Left lobe of liver (tissue), 2 donors: ENCODE measurements at regions not wholly inside any gene's neighbourhood (a gene's known extent, or its start where the extent isn't known, plus 50 kb on each side); places are given as distances from the start of the nearest gene placed in this dataset.
A peak's percentile ranks its signal among the peaks of the same experiment; 100 is the strongest.
"Not testable (repeated sequence)": the region's sequence is repeated elsewhere in the genome, so short reads cannot be mapped to it uniquely, and the experiment has no call there.

Source experiments
- ATAC-seq: fragments of 200-7000 bp; cut with Tn5 transposase; one replicate; pipeline ENCODE4 v1.9.1; 2020; ENCODE audit warnings: mild to moderate bottlenecking, moderate library complexity
- DNase-seq: peaks from one replicate; pipeline ENCODE4 v3.0.0-alpha.2; 2020; ENCODE audit warnings: low spot score
- donor health status: DM: no; HTN: no; CAD: no; lungs with moderate emphysema.
- donor health status: DM: no; HTN: yes; CAD: no.

GRCh38 chr12:89875809-89876208 lies 167.2 kb upstream of the ATP2B1 start:
- ATAC-seq (no peak), DNase-seq (no peak)

GRCh38 chr12:89875225-89875624 lies 166.6 kb upstream of the ATP2B1 start:
- DNase-seq (no peak), ATAC-seq (no peak)

- DNase-seq (no peak), ATAC-seq (no peak)
These were observed 165.5 kb upstream of the ATP2B1 start for GRCh38 chr12:89874146-89874545.

GRCh38 chr12:89873745-89874144 lies 165.1 kb upstream of the ATP2B1 start:
- no peak for DNase-seq

GRCh38 chr12:89872922-89873630 lies 164.4 kb upstream of the ATP2B1 start:
- ATAC-seq = no peak
- no peak for DNase-seq

More at GRCh38 chr12:89873745-89874144, 165.1 kb upstream of the ATP2B1 start:
- no peak for ATAC-seq

GRCh38 chr12:89870413-89871184 lies 162.0 kb upstream of the ATP2B1 start:
- DNase-seq (no peak), ATAC-seq (no peak)

GRCh38 chr12:89867611-89868010 lies 159.0 kb upstream of the ATP2B1 start:
- ATAC-seq, DNase-seq: not testable (repeated sequence)

- ATAC-seq = no peak
- DNase-seq = no peak
These were observed 155.8 kb upstream of the ATP2B1 start for GRCh38 chr12:89864411-89864810.

GRCh38 chr12:89863968-89864367 lies 155.3 kb upstream of the ATP2B1 start:
- peak; percentile 19 for ATAC-seq
- no peak for DNase-seq

- no peak for DNase-seq
- ATAC-seq = no peak
These were observed 154.9 kb upstream of the ATP2B1 start for GRCh38 chr12:89863493-89863938.

GRCh38 chr12:89862511-89863445 lies 154.1 kb upstream of the ATP2B1 start:
- no peak for DNase-seq
- peak; percentile 61 for ATAC-seq

- ATAC-seq = no peak
- no peak for DNase-seq
These were observed 152.4 kb upstream of the ATP2B1 start for GRCh38 chr12:89861086-89861485.

- no peak for ATAC-seq
- DNase-seq = no peak
These were observed 151.0 kb upstream of the ATP2B1 start for GRCh38 chr12:89859508-89860220.

GRCh38 chr12:89858718-89859117 lies 150.1 kb upstream of the ATP2B1 start:
- DNase-seq = no peak
- ATAC-seq = no peak

- ATAC-seq (no peak), DNase-seq (no peak)
These were observed 149.1 kb upstream of the ATP2B1 start for GRCh38 chr12:89857652-89858274.

- DNase-seq = no peak
- ATAC-seq = no peak
These were observed 147.8 kb upstream of the ATP2B1 start for GRCh38 chr12:89856431-89856830.

GRCh38 chr12:89848732-89849131 lies 140.1 kb upstream of the ATP2B1 start:
- DNase-seq = no peak
- no peak for ATAC-seq

GRCh38 chr12:89846473-89847055 lies 137.9 kb upstream of the ATP2B1 start:
- DNase-seq = no peak
- ATAC-seq = no peak

- ATAC-seq = no peak
- DNase-seq = no peak
These were observed 137.1 kb upstream of the ATP2B1 start for GRCh38 chr12:89845767-89846166.

GRCh38 chr12:89845366-89845765 lies 136.7 kb upstream of the ATP2B1 start:
- no peak for ATAC-seq

More at GRCh38 chr12:89845366-89845765, 136.7 kb upstream of the ATP2B1 start:
- DNase-seq = no peak
